Dendritic cell treated with granulocyte-macrophage colony-stimulating factor and Interleukin-4, amounts not matched to agents 40 ng/mL and 50 ng/mL, for 4 days (primary cell): ENCODE measurements at regions not wholly inside any gene's neighbourhood (a gene's known extent, or its start where the extent isn't known, plus 50 kb on each side); places are given as distances from the start of the nearest gene placed in this dataset.

Experiments used
- H3K27ac Mint-ChIP-seq: one replicate; pipeline ENCODE4 v1.8.0; 2022; ENCODE audit warnings: mild to moderate bottlenecking, mixed read lengths
- H3K27me3 Mint-ChIP-seq: one replicate; pipeline ENCODE4 v1.8.0; 2022; ENCODE audit warnings: mild to moderate bottlenecking, mixed read lengths
- H3K36me3 Mint-ChIP-seq: one replicate; pipeline ENCODE4 v1.8.0; 2022; ENCODE audit warnings: low read depth, mixed read lengths
- H3K4me1 Mint-ChIP-seq: one replicate; pipeline ENCODE4 v1.8.0; 2022; ENCODE audit warnings: low read depth, mixed read lengths
- H3K4me3 Mint-ChIP-seq: one replicate; pipeline ENCODE4 v1.8.0; 2022; ENCODE audit warnings: mild to moderate bottlenecking, moderate library complexity, mixed read lengths
- H3K9me3 Mint-ChIP-seq: one replicate; pipeline ENCODE4 v1.8.0; 2022; ENCODE audit warnings: mixed read lengths
- intact Hi-C: fragments of 100-400 bp; cut with micrococcal nuclease; formaldehyde crosslinking; loops from one replicate; pipeline ENCODE4 v1.15.0; 2022

DNA sequence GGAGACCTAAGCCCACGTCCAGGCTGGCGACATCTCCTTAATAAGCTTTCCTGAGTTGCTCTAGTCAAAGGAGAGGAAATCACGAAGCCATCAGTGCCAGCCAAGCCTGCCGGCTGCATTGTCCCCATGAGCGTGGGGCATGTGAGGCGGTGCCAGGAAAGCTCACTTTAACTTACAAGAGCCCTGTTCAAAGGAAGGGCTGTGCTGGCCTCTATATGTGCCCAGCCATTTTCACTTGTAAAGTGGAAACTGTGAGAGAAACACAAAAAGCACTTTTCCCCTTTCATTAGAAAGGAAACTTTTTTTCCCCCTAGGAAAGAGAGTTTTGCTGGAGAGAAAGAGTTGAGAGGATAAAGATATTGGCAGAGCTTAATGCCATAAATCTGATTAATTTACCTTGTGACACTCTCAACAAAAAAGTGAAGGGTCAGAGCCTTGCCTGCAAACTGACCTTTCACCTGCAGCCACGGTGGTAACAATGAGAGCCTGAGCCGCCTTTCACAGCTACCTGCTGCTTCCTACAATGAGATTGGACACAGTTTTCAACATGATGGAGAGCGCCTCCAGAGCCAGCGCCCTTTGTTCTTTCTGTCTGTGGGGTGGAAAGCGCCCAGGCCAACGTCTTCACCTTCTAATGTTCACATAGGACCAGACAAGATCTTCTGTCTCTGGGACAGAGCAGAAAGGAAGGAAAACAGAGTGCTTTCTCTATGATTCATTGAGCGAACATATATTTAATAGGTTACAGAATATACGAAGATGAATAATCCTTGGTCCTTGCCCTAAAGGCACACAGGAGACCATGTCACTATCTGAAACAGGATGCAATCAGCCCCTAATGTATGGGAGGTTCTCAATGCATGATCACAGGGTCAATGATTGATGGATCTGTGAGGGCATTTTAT, 233.1 kb upstream of the HES1 start:
- Mint-ChIP-seq H3K27ac (no peak overlapping the region), H3K36me3 (no peaks in the 10 kb centered on the region), H3K4me3 (no peak overlapping the region), H3K9me3 (peaks cover under 1% of the 10 kb centered on the region), H3K27me3 (peaks cover 4% of the 10 kb centered on the region), H3K4me1 (no peaks in the 10 kb centered on the region)
- intact Hi-C loops: no loop called here

DNA sequence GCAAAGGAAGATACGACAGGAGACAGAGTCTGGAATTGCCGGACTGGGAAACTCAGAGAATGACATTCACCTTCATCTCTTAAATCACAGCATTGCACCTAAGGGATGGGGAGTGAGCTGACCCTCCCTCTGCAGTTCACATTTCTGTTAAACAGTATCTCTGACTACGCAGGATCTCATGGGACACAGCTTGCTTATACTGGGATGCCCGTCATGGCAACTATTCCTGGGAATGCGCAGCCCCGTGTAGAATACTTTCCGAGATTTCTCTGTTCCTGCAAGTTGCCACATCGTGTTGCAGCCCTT, 232.5 kb upstream of the HES1 start:
- Mint-ChIP-seq H3K4me3 (no peak overlapping the region), H3K27me3 (peaks cover 4% of the 10 kb centered on the region), H3K9me3 (peaks cover 7% of the 10 kb centered on the region), H3K36me3 (no peaks in the 10 kb centered on the region), H3K4me1 (no peaks in the 10 kb centered on the region), H3K27ac (no peak overlapping the region)
- intact Hi-C loops: no loop called here

DNA sequence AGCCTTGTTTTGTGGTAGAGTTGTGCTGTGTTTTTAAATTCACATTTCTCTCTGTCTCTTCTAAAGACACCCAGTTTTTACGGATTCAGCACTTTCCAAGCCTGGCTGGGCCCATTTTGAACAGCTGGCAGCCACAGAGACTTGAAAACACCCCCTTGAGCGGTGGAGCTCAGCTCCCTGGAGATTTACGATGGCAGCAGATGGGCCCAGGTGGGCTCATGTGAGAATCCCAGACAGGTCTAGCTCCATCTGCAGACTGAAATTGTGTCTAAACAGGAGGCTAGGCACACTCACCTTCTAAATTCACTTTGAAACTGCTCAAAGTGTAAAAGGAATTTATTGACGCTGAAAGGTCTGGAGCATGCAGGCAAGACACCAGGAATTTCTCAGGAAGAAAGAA, 232.0 kb upstream of the HES1 start:
- Mint-ChIP-seq H3K36me3 (no peaks in the 10 kb centered on the region), H3K4me1 (no peaks in the 10 kb centered on the region), H3K9me3 (peaks cover 10% of the 10 kb centered on the region), H3K4me3 (no peak overlapping the region), H3K27me3 (peaks cover 4% of the 10 kb centered on the region), H3K27ac (no peak overlapping the region)
- intact Hi-C loops: no loop called here

DNA sequence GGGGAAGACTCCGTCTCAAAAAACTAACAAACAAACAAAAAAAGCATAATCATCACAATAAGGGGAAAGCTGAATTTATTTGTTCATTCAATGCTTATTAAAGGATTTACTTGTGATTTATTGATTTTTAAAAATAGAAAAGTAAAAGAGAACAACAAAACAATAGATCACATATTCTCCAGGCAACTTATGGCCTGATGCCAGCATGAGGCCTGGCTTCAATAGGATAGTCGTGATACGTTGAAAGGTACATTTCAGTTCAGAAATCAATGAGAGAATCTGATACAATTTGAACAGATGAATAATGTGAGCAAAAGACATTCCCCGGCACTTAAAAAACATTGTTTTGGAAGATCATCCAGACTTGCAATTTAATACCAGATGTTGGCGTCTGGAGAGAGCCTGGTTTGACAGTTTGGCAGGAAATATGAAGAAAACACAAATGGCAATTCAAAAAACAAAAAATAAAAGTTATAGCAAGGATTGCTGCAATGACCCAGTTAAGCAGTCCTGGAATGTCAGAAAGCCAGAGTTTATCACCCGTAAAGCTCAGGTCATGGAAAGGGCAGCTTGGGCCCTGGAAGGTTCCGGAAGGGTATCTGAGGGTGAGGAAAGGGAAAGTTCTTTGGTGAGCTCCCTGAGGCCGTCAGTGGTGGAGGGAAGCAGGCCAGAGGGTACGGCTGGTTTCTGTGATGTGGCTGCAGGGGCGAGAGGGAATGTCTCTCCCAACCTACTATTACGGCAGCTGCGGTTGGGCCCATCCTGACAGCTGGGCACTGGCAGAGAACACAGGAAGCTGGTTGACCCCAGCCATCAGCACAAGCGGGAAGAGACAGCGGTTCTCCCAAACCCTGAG, 230.2 kb upstream of the HES1 start:
- Mint-ChIP-seq H3K27me3 (peaks cover 4% of the 10 kb centered on the region), H3K4me3 (no peak overlapping the region), H3K36me3 (no peaks in the 10 kb centered on the region), H3K27ac (no peak overlapping the region), H3K9me3 (peaks cover 10% of the 10 kb centered on the region), H3K4me1 (no peaks in the 10 kb centered on the region)
- intact Hi-C loops: no loop called here

DNA sequence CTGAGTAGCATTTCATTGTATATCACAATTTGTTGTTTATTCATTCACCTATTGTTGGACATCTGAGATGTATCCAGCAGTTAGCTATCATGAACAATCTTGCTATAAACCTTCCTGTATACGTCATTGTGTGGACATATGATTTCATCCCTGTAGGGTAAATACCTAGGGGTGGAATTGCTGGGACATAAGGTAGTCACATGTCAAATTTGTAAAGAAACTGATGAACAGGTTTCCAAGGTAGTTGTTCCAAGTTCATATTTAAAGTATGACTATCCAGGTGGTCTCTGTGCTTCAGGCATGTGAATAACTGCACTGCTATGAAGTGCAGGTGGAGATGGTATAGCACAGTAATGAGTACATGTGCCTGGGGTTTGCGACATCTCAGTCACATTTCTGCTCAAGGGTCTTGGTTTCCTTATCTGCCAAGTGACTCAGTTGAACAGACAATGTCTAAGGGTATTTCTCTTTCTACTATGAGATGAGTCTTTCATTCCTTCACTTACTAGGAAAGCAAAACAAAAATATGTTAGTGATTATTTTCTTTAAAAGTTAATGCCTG, 229.0 kb upstream of the HES1 start:
- Mint-ChIP-seq H3K27ac (no peak overlapping the region), H3K36me3 (no peaks in the 10 kb centered on the region), H3K4me1 (peaks cover 10% of the 10 kb centered on the region), H3K27me3 (peaks cover 3% of the 10 kb centered on the region), H3K4me3 (no peak overlapping the region), H3K9me3 (peaks cover 10% of the 10 kb centered on the region)
- intact Hi-C loops: no loop called here

DNA sequence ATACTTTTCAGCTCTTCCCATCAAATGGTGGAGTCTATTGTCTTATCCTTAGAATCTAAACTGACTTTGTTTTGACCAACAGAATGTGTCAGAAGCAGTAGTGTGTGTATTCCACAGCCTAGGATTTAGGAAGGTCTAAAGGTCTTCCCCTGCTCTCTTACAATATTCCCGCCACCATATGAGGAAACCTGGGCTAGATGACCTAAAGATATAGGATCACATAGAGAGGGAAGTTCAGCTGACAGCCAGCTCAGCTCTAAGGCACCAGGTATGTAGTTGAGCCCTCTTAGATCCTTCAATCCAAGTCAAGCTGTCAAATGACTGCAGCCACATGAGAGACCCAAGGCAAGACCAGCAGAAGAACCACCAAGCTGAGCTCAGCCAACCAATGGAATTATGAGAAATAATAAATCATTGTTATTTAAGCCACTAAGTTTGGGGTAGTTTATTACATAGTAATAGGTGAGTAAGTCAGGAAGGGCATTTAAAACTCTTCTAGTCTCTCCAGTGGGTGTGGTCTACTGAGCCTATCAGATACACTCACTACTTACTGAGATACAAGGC, 227.7 kb upstream of the HES1 start:
- H3K4me3 Mint-ChIP-seq: no peak overlapping the region

DNA sequence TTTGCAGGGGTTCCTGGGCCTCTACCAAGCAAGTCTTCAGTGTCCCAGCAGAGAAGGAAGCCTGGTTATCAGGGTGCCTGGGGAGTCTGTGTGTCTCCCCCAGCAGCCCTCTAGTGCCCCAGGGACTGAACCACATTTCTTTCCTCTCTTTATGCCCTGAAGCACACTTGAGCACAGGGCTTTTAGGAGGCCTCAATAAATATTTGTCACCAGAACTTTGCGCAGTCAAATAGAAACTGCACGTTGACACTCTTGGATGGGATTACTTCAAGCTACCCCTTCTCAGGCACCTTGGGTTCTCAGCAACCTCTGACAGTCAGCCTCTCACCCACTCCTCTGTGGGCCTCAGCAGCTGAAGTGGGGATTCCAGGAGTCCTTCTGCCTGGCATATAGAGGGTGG, 226.6 kb upstream of the HES1 start:
- Mint-ChIP-seq H3K27me3 (peaks cover 3% of the 10 kb centered on the region), H3K27ac (no peak overlapping the region), H3K9me3 (peaks cover 10% of the 10 kb centered on the region), H3K4me1 (peaks cover 13% of the 10 kb centered on the region), H3K36me3 (no peaks in the 10 kb centered on the region), H3K4me3 (no peak overlapping the region)
- intact Hi-C loops: no loop called here

More for the DNA sequence above, 227.7 kb upstream of the HES1 start:
- Mint-ChIP-seq H3K4me1 (peaks cover 13% of the 10 kb centered on the region), H3K9me3 (peaks cover 10% of the 10 kb centered on the region), H3K27me3 (peaks cover 3% of the 10 kb centered on the region), H3K36me3 (no peaks in the 10 kb centered on the region), H3K27ac (no peak overlapping the region)
- intact Hi-C loops: no loop called here

DNA sequence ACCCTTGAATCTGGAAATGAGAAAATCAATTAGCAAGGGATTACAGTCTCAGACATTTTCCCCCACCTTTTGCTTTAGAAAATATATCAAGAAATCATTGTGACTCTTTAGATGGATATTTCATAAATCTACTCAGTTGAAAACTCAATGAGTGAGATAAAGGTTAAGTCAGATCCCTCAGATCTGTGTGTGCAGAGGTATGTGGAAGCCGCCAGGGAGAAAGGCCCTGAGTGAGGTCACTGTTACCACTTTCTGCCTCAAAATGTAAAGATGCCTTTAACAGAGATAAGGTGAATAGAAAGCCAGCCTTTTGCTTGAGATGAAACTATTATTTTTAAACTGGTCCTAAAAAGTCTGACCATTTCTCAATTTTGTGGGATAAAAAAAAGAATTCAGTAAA, 225.6 kb upstream of the HES1 start:
- Mint-ChIP-seq H3K27me3 (peaks cover under 1% of the 10 kb centered on the region), H3K9me3 (peaks cover 10% of the 10 kb centered on the region), H3K36me3 (no peaks in the 10 kb centered on the region), H3K27ac (no peak overlapping the region), H3K4me3 (no peak overlapping the region), H3K4me1 (peaks cover 13% of the 10 kb centered on the region)
- intact Hi-C loops: no loop called here

DNA sequence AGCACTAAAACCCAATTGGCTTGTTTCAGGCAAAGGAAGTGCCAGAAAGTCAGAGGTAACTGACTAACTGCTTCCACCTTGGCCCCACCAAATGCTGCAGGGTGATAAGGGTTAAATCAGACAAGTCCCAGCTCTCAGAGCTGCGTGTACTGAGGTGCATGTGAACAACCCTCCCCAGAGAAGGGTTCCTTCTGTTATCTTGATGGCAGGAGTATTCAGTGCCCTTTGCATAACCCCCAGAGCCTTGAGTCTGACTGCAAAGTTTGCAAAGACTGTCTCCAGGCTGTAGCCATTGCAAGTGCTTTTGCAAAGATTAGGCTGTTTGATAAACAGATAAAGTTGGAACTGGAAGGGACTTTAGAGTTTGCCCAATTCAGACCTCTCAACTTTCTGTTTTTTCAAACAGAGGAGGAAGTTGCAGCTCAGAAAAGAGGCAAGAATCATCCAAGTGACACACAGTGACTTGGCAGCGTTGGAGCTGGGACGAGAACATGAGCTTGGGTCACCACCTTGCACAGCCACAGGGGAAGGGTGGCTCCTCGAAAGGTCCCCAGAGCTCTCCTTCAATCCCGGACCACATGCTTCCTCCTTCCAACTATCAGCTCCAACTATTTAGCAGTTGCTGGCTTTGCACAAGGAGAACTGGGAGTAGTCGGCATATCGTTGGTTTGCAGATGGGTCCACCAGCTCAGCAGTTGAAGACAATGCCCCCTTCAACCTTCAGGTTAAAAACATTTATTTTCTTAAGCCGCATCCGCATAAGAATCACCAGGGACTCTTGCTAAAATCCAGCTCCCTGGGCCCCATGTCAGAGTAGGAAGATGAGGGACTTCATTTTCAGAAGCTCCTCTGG, 224.8 kb upstream of the HES1 start:
- Mint-ChIP-seq H3K27ac (no peak overlapping the region), H3K27me3 (no peaks in the 10 kb centered on the region), H3K9me3 (peaks cover 10% of the 10 kb centered on the region), H3K4me1 (peaks cover 13% of the 10 kb centered on the region), H3K4me3 (no peak overlapping the region), H3K36me3 (no peaks in the 10 kb centered on the region)
- intact Hi-C loops: no loop called here

DNA sequence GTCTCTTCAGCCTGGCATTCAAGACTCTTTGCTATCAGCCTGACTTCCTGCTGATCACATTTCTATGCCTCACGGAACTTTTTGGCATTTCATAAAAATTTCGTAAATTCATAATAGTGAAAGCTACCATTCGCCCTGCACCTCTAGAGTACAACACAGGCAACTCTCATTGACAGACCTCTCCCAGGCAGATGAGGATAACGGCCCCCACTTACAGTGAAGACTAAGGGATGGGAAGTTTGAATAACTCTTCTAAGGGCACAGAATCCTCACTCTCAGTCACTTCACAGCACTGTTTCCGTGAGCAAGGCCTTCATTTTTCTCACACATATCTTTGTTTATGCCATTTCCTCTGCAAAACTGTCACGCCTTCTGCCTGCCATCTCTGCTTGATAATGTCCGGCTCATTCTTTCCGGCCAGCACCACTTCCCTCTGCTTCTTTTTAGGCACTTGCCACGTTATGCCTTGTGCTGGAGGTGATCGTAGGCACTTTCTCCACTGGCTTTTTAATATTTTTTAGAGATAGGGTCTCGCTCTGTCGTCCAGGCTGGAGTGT, 224.1 kb upstream of the HES1 start:
- H3K9me3 Mint-ChIP-seq: peaks cover 10% of the 10 kb centered on the region
- H3K4me1 Mint-ChIP-seq: peaks cover 13% of the 10 kb centered on the region
- no peaks in the 10 kb centered on the region for H3K36me3 Mint-ChIP-seq
- no peak overlapping the region for H3K27ac Mint-ChIP-seq
- H3K4me3 Mint-ChIP-seq: no peak overlapping the region
- intact Hi-C loops: no loop called here
- peaks cover under 1% of the 10 kb centered on the region for H3K27me3 Mint-ChIP-seq

DNA sequence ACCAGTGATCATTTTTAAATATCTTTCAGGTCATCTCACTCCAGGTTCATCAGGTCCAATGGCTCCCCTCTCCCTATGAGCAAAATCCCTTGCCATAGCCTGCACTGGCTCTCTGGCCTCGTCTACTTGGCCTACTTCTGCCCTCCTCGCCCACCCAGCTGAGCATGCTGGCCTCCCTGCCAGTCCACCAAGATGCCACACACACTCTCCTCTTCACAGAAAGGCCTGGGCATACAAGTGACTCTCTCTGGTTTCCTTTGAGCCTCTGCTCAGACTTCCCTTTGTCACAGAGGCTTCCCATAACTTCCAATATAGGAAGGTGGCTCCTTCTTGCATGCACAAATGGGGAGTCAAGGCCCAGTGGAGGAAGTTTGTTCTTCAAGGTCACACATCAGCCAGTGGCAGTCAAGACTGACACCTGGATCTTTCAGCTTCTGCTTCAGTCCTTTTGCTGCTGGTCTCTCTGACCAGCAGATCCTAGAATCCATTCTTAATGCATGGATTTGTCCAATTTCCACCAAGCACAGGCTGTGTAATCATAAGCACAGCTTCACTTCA, 223.2 kb upstream of the HES1 start:
- Mint-ChIP-seq H3K36me3 (no peaks in the 10 kb centered on the region), H3K9me3 (peaks cover 10% of the 10 kb centered on the region), H3K4me1 (peaks cover 13% of the 10 kb centered on the region), H3K27me3 (peaks cover 3% of the 10 kb centered on the region), H3K4me3 (no peak overlapping the region), H3K27ac (no peak overlapping the region)
- intact Hi-C loops: no loop called here

DNA sequence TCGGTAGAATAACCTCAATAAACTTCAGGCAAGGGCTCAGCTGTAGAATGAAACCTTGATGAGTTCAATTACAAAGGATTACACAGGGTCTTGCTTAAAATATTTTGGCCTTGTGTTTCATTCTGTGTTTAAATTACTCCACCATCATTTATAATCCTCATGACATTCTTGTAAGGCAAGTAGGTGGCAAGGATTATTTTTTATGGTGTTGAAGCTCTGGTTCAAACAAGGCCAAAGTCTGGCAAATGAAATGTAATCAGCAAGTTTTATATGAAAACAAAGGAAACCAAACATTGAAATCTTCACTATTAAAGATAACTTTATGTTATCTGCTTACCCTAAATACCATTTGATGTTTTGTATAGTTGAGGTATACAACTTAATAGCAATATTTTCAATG, 221.3 kb upstream of the HES1 start:
- Mint-ChIP-seq H3K4me3 (no peak overlapping the region), H3K36me3 (no peaks in the 10 kb centered on the region), H3K27ac (no peak overlapping the region), H3K9me3 (no peaks in the 10 kb centered on the region), H3K4me1 (peaks cover 19% of the 10 kb centered on the region), H3K27me3 (peaks cover 8% of the 10 kb centered on the region)
- intact Hi-C loops: no loop called here

DNA sequence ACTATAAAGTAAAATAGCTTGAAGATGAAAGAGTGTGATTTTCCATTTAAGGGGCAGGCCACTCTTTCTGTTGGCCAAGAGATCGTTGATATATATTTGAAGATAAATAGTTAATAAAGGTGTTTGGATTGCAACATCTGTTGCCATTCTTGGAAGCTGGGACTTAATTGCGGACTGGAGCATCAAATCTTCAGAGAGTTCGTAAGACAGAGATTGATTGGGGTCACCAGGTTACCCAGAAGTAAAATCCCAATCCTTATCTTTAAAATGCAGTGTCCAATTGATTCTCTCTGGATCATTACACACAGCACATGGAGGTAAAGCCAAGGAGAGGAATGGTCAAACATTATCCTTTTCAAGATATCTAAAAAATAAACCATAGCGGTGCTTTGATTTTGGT, 220.8 kb upstream of the HES1 start:
- H3K9me3 Mint-ChIP-seq: no peaks in the 10 kb centered on the region
- H3K27me3 Mint-ChIP-seq: peaks cover 11% of the 10 kb centered on the region
- H3K36me3 Mint-ChIP-seq: no peaks in the 10 kb centered on the region
- H3K4me1 Mint-ChIP-seq: peaks cover 19% of the 10 kb centered on the region
- no peak overlapping the region for H3K4me3 Mint-ChIP-seq
- no peak overlapping the region for H3K27ac Mint-ChIP-seq
- intact Hi-C loops: no loop called here
